ENCODE measurements at regions not wholly inside any gene's neighbourhood (a gene's known extent, or its start where the extent isn't known, plus 50 kb on each side); places are given as distances from the start of the nearest gene placed in this dataset.

DNA sequence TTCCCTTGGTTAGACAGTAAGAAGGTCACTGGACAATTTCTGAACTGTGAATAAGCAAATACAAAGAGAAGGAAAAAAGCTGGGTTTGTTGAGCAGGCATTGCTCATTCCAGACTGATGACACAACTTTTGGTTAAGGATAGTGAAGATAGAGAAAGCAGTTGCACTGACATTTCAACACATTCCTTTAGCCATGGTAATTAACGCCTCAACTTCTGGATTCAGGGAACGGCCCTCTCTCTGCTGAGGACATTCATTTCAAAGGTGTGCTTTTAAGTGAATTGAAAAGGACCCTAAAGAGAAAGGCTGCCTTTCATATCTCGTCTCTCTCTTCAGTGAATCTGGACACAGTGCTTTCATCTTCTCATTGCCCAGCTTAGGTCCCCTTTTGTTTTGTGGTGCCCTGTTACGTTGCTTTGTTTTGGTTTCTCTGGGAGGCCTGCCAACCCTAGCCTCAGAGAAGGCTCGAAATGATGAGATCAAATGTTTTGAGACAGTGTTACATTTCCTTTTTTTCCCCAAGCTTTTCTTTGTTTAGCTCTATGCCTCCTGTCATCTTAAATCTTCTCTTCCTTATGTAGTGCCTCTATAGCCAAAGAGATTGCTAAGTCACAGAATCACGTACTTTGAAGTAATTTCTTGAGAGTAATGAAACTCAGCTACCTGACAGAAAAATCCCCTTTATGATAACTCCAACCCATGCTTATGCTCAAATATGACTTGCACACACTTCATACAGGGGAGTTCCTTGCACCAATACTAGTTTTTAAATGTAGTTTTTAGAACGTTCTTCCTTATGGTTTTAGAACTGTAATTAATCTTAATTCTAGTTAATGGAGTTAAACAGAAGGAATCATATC lies 94.4 kb upstream of the IFNE start:
- TF ChIP-seq, protein P1, sequence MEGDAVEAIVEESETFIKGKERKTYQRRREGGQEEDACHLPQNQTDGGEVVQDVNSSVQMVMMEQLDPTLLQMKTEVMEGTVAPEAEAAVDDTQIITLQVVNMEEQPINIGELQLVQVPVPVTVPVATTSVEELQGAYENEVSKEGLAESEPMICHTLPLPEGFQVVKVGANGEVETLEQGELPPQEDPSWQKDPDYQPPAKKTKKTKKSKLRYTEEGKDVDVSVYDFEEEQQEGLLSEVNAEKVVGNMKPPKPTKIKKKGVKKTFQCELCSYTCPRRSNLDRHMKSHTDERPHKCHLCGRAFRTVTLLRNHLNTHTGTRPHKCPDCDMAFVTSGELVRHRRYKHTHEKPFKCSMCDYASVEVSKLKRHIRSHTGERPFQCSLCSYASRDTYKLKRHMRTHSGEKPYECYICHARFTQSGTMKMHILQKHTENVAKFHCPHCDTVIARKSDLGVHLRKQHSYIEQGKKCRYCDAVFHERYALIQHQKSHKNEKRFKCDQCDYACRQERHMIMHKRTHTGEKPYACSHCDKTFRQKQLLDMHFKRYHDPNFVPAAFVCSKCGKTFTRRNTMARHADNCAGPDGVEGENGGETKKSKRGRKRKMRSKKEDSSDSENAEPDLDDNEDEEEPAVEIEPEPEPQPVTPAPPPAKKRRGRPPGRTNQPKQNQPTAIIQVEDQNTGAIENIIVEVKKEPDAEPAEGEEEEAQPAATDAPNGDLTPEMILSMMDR (IDR thresholded peaks at IDR 0.05; ENCODE audit: insufficient read depth, low read length, poor library complexity, severe bottlenecking) = no peak
- Histone ChIP-seq H3K36me3 (ENCODE audit: control insufficient read depth, insufficient read depth, low read length) (no peaks in the 10 kb centered on the region), H3K4me3 (ENCODE audit: low read depth, low read length) (peak overlapping the region; percentile 3), H3K27me3 (ENCODE audit: control insufficient read depth, insufficient read depth, low read length) (no peaks in the 10 kb centered on the region)
- DNase-seq (ENCODE audit: low read depth) = peak; percentile 86

DNA sequence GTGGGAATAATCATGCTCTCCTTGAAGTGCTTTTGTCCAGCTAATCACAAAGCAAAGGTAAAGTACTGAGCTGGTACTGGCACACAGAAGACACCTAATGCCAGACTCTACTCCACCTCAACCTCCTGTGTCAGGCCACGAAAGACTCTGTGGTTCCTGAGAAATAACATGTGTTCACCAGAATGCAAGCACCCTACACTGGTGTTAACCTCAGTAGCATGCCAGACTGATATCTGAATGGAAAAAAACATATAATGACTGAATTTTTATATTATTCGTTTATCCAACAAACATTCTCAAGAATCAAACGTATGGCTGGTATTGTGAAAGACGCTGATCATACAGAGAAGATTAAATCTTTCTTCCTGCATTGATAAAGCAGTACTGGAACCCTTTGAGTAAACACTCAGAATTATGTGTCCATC lies 97.1 kb upstream of the IFNE start:
- TF ChIP-seq, protein P1 (IDR thresholded peaks at IDR 0.05; ENCODE audit: insufficient read depth, low read length, poor library complexity, severe bottlenecking) = no peak
- Histone ChIP-seq H3K27me3 (ENCODE audit: control insufficient read depth, insufficient read depth, low read length) (no peaks in the 10 kb centered on the region), H3K36me3 (ENCODE audit: control insufficient read depth, insufficient read depth, low read length) (no peaks in the 10 kb centered on the region), H3K4me3 (ENCODE audit: low read depth, low read length) (no peak overlapping the region)
- DNase-seq (ENCODE audit: low read depth) = no peak

DNA sequence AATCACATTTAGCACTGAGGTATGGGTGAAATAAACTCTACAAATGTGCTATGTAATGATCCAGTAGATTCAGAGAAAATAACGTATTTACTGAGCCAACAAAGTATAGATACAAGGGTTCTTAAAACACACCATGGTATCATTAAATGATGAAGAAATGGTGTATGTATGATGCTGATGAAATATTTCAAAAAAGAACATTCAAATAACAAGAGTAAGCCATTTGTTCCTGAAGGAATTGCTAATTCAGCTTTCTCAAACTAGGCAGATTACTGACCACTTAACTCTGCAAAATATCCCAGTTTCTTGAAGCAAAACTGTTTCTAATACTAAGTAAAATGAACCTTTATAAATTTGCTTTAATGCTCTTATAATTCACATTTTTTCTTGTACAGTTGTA lies 97.6 kb upstream of the IFNE start:
- DNase-seq (ENCODE audit: low read depth) = no peak
- Histone ChIP-seq H3K27me3 (ENCODE audit: control insufficient read depth, insufficient read depth, low read length) (no peaks in the 10 kb centered on the region), H3K36me3 (ENCODE audit: control insufficient read depth, insufficient read depth, low read length) (no peaks in the 10 kb centered on the region), H3K4me3 (ENCODE audit: low read depth, low read length) (no peak overlapping the region)
- TF ChIP-seq, protein P1 (IDR thresholded peaks at IDR 0.05; ENCODE audit: insufficient read depth, low read length, poor library complexity, severe bottlenecking) = no peak

DNA sequence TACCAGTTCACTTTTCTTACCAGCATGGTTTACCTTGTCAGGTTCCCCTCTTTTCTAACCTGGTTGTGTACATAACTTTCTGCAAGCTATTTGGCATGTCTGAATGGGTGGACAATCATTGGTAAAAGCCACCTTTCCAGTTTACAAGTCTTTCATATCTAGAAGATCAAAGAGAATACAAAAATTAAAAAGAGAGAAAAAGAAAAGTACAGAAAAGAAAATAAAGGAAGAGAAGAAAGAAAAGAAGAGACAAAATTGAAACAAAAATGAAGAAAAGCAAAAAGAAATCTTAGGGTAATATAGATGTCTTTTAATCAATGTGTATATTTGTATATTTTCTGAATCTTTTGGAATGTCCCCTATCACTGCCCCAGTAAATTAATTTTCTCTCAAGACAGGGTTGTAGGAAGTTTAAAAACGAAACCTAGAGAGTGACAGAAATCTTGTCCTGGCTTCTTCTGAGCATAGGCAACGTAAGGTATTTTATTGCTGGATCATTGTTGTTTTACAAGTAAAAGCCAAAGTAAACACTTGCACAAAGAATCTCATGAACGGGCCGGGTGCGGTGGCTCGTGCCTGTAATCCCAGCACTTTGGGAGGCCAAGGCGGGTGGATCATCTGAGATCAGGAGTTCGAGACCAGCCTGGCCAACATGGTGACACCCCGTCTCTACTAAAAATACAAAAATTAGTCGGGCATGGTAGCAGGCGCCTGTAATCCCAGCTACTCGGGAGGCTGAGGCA lies 98.7 kb upstream of the IFNE start:
- TF ChIP-seq, protein P1 (IDR thresholded peaks at IDR 0.05; ENCODE audit: insufficient read depth, low read length, poor library complexity, severe bottlenecking) = no peak
- no peaks in the 10 kb centered on the region for H3K36me3 ChIP-seq (ENCODE audit: control insufficient read depth, insufficient read depth, low read length)
- no peak for DNase-seq (ENCODE audit: low read depth)
- H3K27me3 ChIP-seq (ENCODE audit: control insufficient read depth, insufficient read depth, low read length) = no peaks in the 10 kb centered on the region
- no peak overlapping the region for H3K4me3 ChIP-seq (ENCODE audit: low read depth, low read length)

DNA sequence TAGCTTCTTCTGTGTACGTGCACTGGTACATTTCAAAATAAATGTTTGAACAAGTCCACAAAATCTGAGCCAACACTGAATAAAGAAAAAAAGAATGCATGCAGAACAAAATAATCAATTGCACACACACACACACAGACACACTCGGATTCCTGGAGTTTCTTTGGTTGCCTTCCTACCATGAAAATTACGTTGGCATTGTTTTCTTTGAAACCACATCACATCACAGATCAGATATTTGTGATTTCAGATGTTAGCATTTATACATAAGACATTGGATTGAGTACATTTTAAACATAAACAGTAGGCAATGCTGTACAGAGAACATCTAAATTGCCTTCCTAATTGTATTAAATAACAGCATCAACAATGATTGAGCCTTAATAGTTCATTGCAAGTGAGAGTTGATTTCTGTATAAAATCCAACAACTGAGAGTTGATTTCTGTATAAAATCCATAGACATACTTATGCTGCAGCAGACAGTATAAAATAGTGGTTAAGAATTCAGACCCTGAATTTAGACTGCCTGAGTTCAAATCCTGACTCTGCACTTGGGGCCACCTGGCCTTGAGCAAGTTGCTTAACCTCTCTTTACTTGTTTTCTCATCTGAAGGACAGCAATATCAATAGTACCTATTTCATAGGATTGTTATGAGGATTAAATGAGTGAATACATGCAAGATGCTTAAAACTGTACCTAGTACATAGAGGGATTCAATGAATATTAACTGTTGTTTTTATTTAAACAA lies 101.7 kb upstream of the IFNE start:
- Histone ChIP-seq H3K4me3 (ENCODE audit: low read depth, low read length) (no peak overlapping the region), H3K27me3 (ENCODE audit: control insufficient read depth, insufficient read depth, low read length) (no peaks in the 10 kb centered on the region), H3K36me3 (ENCODE audit: control insufficient read depth, insufficient read depth, low read length) (no peaks in the 10 kb centered on the region)
- TF ChIP-seq, protein P1 (IDR thresholded peaks at IDR 0.05; ENCODE audit: insufficient read depth, low read length, poor library complexity, severe bottlenecking) = no peak
- DNase-seq (ENCODE audit: low read depth) = no peak
